ENCODE measurements at regions not wholly inside any gene's neighbourhood (a gene's known extent, or its start where the extent isn't known, plus 50 kb on each side); places are given as distances from the start of the nearest gene placed in this dataset.

DNA sequence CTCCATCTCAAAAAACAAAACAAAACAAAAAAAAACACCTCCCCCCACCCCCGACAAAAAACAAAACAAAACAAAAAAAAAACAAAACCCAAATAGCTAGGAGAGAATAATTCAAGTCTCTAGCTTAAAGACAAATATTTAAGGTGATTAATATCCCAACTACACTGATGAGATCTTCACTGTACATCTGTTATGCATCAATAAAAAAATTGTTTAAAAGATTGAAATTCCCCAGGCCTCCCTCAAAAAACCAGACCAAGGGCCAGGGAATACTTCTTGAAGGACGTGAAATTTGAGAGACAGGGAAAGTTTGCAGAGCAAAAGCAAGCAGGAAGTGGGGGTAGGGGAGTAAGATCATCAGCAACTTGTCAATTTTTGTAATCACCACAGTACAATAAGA, 232.6 kb downstream of the REEP3 start:
- intact Hi-C loops (cut with micrococcal nuclease; ENCODE audit: unreplicated experiment): no loop called here
- Mint-ChIP-seq H3K27me3 (ENCODE audit: unreplicated experiment) (peaks cover 3% of the 10 kb centered on the region), H3K9me3 (ENCODE audit: low read depth, unreplicated experiment) (peaks cover 3% of the 10 kb centered on the region), H3K4me1 (ENCODE audit: low read depth, unreplicated experiment) (peaks cover 9% of the 10 kb centered on the region), H3K4me3 (ENCODE audit: low read depth, unreplicated experiment) (no peak overlapping the region), H3K36me3 (ENCODE audit: insufficient read depth, unreplicated experiment) (no peaks in the 10 kb centered on the region), H3K27ac (ENCODE audit: unreplicated experiment) (no peak overlapping the region)
- TF ChIP-seq, protein P1, sequence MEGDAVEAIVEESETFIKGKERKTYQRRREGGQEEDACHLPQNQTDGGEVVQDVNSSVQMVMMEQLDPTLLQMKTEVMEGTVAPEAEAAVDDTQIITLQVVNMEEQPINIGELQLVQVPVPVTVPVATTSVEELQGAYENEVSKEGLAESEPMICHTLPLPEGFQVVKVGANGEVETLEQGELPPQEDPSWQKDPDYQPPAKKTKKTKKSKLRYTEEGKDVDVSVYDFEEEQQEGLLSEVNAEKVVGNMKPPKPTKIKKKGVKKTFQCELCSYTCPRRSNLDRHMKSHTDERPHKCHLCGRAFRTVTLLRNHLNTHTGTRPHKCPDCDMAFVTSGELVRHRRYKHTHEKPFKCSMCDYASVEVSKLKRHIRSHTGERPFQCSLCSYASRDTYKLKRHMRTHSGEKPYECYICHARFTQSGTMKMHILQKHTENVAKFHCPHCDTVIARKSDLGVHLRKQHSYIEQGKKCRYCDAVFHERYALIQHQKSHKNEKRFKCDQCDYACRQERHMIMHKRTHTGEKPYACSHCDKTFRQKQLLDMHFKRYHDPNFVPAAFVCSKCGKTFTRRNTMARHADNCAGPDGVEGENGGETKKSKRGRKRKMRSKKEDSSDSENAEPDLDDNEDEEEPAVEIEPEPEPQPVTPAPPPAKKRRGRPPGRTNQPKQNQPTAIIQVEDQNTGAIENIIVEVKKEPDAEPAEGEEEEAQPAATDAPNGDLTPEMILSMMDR (IDR thresholded peaks at IDR 0.05; ENCODE audit: unreplicated experiment): no peak
- DNase-seq: no peak
- BruUV-seq (replicated peaks): no TSS peak
- CTCF ChIA-PET: interaction anchor here (0.7 kb wide), 1 partner anchor 20 kb away, joined by 4 read pairs; no protein-coding TSS in a partner anchor

DNA sequence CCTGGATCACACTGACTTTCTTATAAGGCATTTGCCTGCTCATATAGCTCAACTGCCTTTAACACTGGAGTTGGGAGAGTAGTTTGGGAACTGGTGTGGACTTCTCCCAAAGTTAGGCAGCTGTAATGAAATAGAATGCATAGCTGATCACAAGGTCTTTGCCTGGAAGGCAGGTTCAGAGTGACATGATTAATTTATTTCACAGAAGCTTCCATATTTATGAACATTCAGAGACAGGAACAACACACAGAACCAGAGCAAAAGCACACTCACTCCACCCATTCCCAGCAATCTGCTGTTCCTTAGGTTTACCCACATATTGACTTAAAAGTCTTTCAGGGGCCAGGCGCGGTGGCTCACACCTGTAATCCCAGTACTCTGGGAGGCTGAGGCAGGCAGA, 234.2 kb downstream of the REEP3 start:
- CTCF ChIA-PET: interaction anchor here (0.7 to 1.5 kb wide), 2 partner anchors 43 to 1974 kb away, joined by 3 read pairs; no protein-coding TSS in a partner anchor
- no peaks in the 10 kb centered on the region for H3K9me3 Mint-ChIP-seq (ENCODE audit: low read depth, unreplicated experiment)
- no TSS peak for BruUV-seq (replicated peaks)
- intact Hi-C loops (cut with micrococcal nuclease; ENCODE audit: unreplicated experiment): no loop called here
- peaks cover 9% of the 10 kb centered on the region for H3K4me1 Mint-ChIP-seq (ENCODE audit: low read depth, unreplicated experiment)
- H3K27me3 Mint-ChIP-seq (ENCODE audit: unreplicated experiment): peaks cover 20% of the 10 kb centered on the region
- DNase-seq: no peak
- TF ChIP-seq, protein P1 (IDR thresholded peaks at IDR 0.05; ENCODE audit: unreplicated experiment): no peak
- H3K27ac Mint-ChIP-seq (ENCODE audit: unreplicated experiment): no peak overlapping the region
- no peaks in the 10 kb centered on the region for H3K36me3 Mint-ChIP-seq (ENCODE audit: insufficient read depth, unreplicated experiment)
- H3K4me3 Mint-ChIP-seq (ENCODE audit: low read depth, unreplicated experiment): no peak overlapping the region

DNA sequence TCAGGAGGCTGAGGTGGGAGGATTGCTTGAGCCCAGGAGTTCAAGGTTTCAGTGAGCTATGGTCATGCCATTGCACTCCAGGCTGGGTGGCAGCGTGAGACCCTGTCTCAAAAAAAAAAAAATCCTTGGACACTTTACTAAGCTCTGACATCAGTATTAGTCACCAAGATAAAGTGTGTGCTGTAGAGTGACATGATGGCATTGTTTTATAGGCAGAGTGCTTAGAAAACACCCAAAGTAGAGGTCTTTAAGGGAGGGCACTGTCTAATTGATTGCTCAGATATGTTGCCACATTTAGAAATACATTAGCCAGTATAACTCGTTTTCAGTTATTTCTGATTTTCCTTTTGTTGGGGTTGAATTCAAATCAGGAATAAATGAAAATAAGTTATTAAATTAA, 235.9 kb downstream of the REEP3 start:
- Mint-ChIP-seq H3K4me3 (ENCODE audit: low read depth, unreplicated experiment) (no peak overlapping the region), H3K9me3 (ENCODE audit: low read depth, unreplicated experiment) (no peaks in the 10 kb centered on the region), H3K4me1 (ENCODE audit: low read depth, unreplicated experiment) (peaks cover 9% of the 10 kb centered on the region), H3K36me3 (ENCODE audit: insufficient read depth, unreplicated experiment) (no peaks in the 10 kb centered on the region), H3K27ac (ENCODE audit: unreplicated experiment) (no peak overlapping the region), H3K27me3 (ENCODE audit: unreplicated experiment) (peaks cover 30% of the 10 kb centered on the region)
- intact Hi-C loops (cut with micrococcal nuclease; ENCODE audit: unreplicated experiment): no loop called here
- DNase-seq: no peak
- BruUV-seq (replicated peaks): no TSS peak
- CTCF ChIA-PET: interaction anchor here (0.5 kb wide), 1 partner anchor 108 kb away, joined by 4 read pairs; no protein-coding TSS in a partner anchor
- TF ChIP-seq, protein P1 (IDR thresholded peaks at IDR 0.05; ENCODE audit: unreplicated experiment): no peak

DNA sequence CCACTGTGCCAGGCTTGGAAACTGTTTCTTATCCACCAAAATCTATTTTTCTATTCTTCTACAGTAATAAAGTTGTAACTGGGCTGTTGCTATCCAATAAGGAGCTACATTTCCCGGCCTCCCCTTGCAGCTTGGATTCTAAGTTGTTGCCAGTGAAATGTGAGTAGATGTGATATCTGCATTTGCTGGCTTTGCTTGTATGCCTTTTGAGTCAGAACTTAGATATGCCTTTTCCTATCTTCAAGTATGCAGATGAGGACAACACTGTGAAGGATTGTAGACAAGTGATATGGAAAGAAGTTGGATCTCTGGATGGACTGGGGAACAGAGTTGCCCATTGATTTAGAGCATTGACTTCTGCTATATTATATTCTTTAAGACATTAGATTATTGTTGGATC, 236.9 kb downstream of the REEP3 start:
- Mint-ChIP-seq H3K27me3 (ENCODE audit: unreplicated experiment) (peaks cover 30% of the 10 kb centered on the region), H3K4me1 (ENCODE audit: low read depth, unreplicated experiment) (peaks cover 9% of the 10 kb centered on the region), H3K27ac (ENCODE audit: unreplicated experiment) (no peak overlapping the region), H3K9me3 (ENCODE audit: low read depth, unreplicated experiment) (no peaks in the 10 kb centered on the region), H3K4me3 (ENCODE audit: low read depth, unreplicated experiment) (no peak overlapping the region), H3K36me3 (ENCODE audit: insufficient read depth, unreplicated experiment) (no peaks in the 10 kb centered on the region)
- BruUV-seq (replicated peaks): no TSS peak
- intact Hi-C loops (cut with micrococcal nuclease; ENCODE audit: unreplicated experiment): no loop called here
- CTCF ChIA-PET: interaction anchor here (0.5 kb wide), 1 partner anchor 98 kb away, joined by 3 read pairs; no protein-coding TSS in a partner anchor
- TF ChIP-seq, protein P1 (IDR thresholded peaks at IDR 0.05; ENCODE audit: unreplicated experiment): no peak
- DNase-seq: no peak
